ENCODE measurements at regions not wholly inside any gene's neighbourhood (a gene's known extent, or its start where the extent isn't known, plus 50 kb on each side); places are given as distances from the start of the nearest gene placed in this dataset.

GRCh38 chr5:68057191-68057590, 158.4 kb upstream of the PIK3R1 start:
- TF ChIP-seq EZH2 (IDR thresholded peaks at IDR 0.05; ENCODE audit: insufficient read depth, low read length) (no peak), CTCF (IDR thresholded peaks at IDR 0.05; ENCODE audit: insufficient read depth, low read depth, low read length) (no peak)
- Mint-ChIP-seq H3K4me3 (ENCODE audit: unreplicated experiment) (no peak overlapping the region), H3K4me1 (ENCODE audit: low read depth, unreplicated experiment) (peaks cover 3% of the 10 kb centered on the region), H3K9me3 (ENCODE audit: unreplicated experiment) (peaks cover 7% of the 10 kb centered on the region), H3K27me3 (ENCODE audit: low read depth, unreplicated experiment) (no peaks in the 10 kb centered on the region), H3K27ac (ENCODE audit: unreplicated experiment) (no peak overlapping the region), H3K36me3 (ENCODE audit: low read depth, unreplicated experiment) (peaks cover under 1% of the 10 kb centered on the region)
- no peak for DNase-seq (ENCODE audit: low read depth)
- Histone ChIP-seq H4K20me1 (ENCODE audit: insufficient read depth, low read length) (no peaks in the 10 kb centered on the region), H3K4me1 (ENCODE audit: insufficient read depth, low read length) (no peaks in the 10 kb centered on the region), H2AFZ (ENCODE audit: low read depth, low read length) (no peak overlapping the region), H3K79me2 (ENCODE audit: insufficient read depth, low read length) (no peaks in the 10 kb centered on the region), H3K4me3 (ENCODE audit: insufficient read depth, low read depth, low read length) (no peak overlapping the region), H3K36me3 (ENCODE audit: insufficient read depth, low read length) (no peaks in the 10 kb centered on the region), H3K27ac (ENCODE audit: low read depth, low read length) (no peak overlapping the region), H3K4me2 (ENCODE audit: low read length) (no peak overlapping the region), H3K9me3 (ENCODE audit: insufficient read depth, low read depth, low read length) (no peaks in the 10 kb centered on the region), H3K9ac (ENCODE audit: low read length) (no peak overlapping the region), H3K27me3 (ENCODE audit: insufficient read depth, low read length) (no peaks in the 10 kb centered on the region)
- no peak for FAIRE-seq

GRCh38 chr5:68055686-68056085, 159.9 kb upstream of the PIK3R1 start:
- H3K27ac ChIP-seq (ENCODE audit: low read depth, low read length) = no peak overlapping the region
- no peak overlapping the region for H3K4me3 ChIP-seq (ENCODE audit: insufficient read depth, low read depth, low read length)
- no peak overlapping the region for H2AFZ ChIP-seq (ENCODE audit: low read depth, low read length)
- Mint-ChIP-seq H3K27me3 (ENCODE audit: low read depth, unreplicated experiment) (no peaks in the 10 kb centered on the region), H3K36me3 (ENCODE audit: low read depth, unreplicated experiment) (no peaks in the 10 kb centered on the region), H3K4me1 (ENCODE audit: low read depth, unreplicated experiment) (peaks cover 3% of the 10 kb centered on the region), H3K4me3 (ENCODE audit: unreplicated experiment) (no peak overlapping the region), H3K9me3 (ENCODE audit: unreplicated experiment) (peaks cover 3% of the 10 kb centered on the region), H3K27ac (ENCODE audit: unreplicated experiment) (no peak overlapping the region)
- no peaks in the 10 kb centered on the region for H3K9me3 ChIP-seq (ENCODE audit: insufficient read depth, low read depth, low read length)
- FAIRE-seq = no peak
- H3K4me2 ChIP-seq (ENCODE audit: low read length) = no peak overlapping the region
- no peaks in the 10 kb centered on the region for H3K27me3 ChIP-seq (ENCODE audit: insufficient read depth, low read length)
- H3K79me2 ChIP-seq (ENCODE audit: insufficient read depth, low read length) = no peaks in the 10 kb centered on the region
- H4K20me1 ChIP-seq (ENCODE audit: insufficient read depth, low read length) = no peaks in the 10 kb centered on the region
- no peaks in the 10 kb centered on the region for H3K4me1 ChIP-seq (ENCODE audit: insufficient read depth, low read length)
- H3K9ac ChIP-seq (ENCODE audit: low read length) = no peak overlapping the region
- DNase-seq (ENCODE audit: low read depth) = no peak
- TF ChIP-seq EZH2 (IDR thresholded peaks at IDR 0.05; ENCODE audit: insufficient read depth, low read length) (no peak), CTCF (IDR thresholded peaks at IDR 0.05; ENCODE audit: insufficient read depth, low read depth, low read length) (no peak)
- H3K36me3 ChIP-seq (ENCODE audit: insufficient read depth, low read length) = no peaks in the 10 kb centered on the region

GRCh38 chr5:68054638-68055037, 160.9 kb upstream of the PIK3R1 start:
- no peaks in the 10 kb centered on the region for H3K36me3 ChIP-seq (ENCODE audit: insufficient read depth, low read length)
- Mint-ChIP-seq H3K4me3 (ENCODE audit: unreplicated experiment) (no peak overlapping the region), H3K27ac (ENCODE audit: unreplicated experiment) (no peak overlapping the region), H3K36me3 (ENCODE audit: low read depth, unreplicated experiment) (no peaks in the 10 kb centered on the region), H3K9me3 (ENCODE audit: unreplicated experiment) (peaks cover 3% of the 10 kb centered on the region), H3K4me1 (ENCODE audit: low read depth, unreplicated experiment) (peaks cover 3% of the 10 kb centered on the region), H3K27me3 (ENCODE audit: low read depth, unreplicated experiment) (no peaks in the 10 kb centered on the region)
- FAIRE-seq = no peak
- H3K27ac ChIP-seq (ENCODE audit: low read depth, low read length) = no peak overlapping the region
- no peaks in the 10 kb centered on the region for H3K79me2 ChIP-seq (ENCODE audit: insufficient read depth, low read length)
- no peak for DNase-seq (ENCODE audit: low read depth)
- no peak for TF ChIP-seq EZH2 (IDR thresholded peaks at IDR 0.05; ENCODE audit: insufficient read depth, low read length)
- no peak for TF ChIP-seq CTCF (IDR thresholded peaks at IDR 0.05; ENCODE audit: insufficient read depth, low read depth, low read length)
- no peak overlapping the region for H3K9ac ChIP-seq (ENCODE audit: low read length)
- H3K4me2 ChIP-seq (ENCODE audit: low read length) = no peak overlapping the region
- H3K4me1 ChIP-seq (ENCODE audit: insufficient read depth, low read length) = no peaks in the 10 kb centered on the region
- no peaks in the 10 kb centered on the region for H4K20me1 ChIP-seq (ENCODE audit: insufficient read depth, low read length)
- no peaks in the 10 kb centered on the region for H3K9me3 ChIP-seq (ENCODE audit: insufficient read depth, low read depth, low read length)
- no peak overlapping the region for H3K4me3 ChIP-seq (ENCODE audit: insufficient read depth, low read depth, low read length)
- no peaks in the 10 kb centered on the region for H3K27me3 ChIP-seq (ENCODE audit: insufficient read depth, low read length)
- no peak overlapping the region for H2AFZ ChIP-seq (ENCODE audit: low read depth, low read length)

Measured in astrocyte (in vitro differentiated cells and primary cell).